Prostate gland (tissue), 2 donors: ENCODE measurements at regions not wholly inside any gene's neighbourhood (a gene's known extent, or its start where the extent isn't known, plus 50 kb on each side); places are given as distances from the start of the nearest gene placed in this dataset.
"Not testable (repeated sequence)": the region's sequence is repeated elsewhere in the genome, so short reads cannot be mapped to it uniquely, and the experiment has no call there.

Experiments
- DNase-seq: peaks from one replicate; pipeline ENCODE4 v3.0.0-alpha.2; 2019; ENCODE audit warnings: low spot score
- H3K27ac ChIP-seq, 2 donors: fragments of 200-600 bp; sonication (generic); 2 replicates each; pipeline ENCODE4 v1.5.1; 2017 to 2019
- H3K27me3 ChIP-seq: fragments of 200-600 bp; sonication (generic); replicated peaks from 2 replicates; pipeline ENCODE4 v1.5.1; 2019; ENCODE audit not compliant: insufficient read depth
- H3K36me3 ChIP-seq, 2 donors: fragments of 200-600 bp; sonication (generic); 1 replicate in 1 of 2; 2 replicates in 1 of 2; pipeline versions ENCODE4 v1.5.1 to v1.8.1; 2017 to 2019
- H3K4me1 ChIP-seq: fragments of 200-600 bp; sonication (generic); replicated peaks from 2 replicates; pipeline ENCODE4 v1.5.1; 2019
- H3K4me3 ChIP-seq, 2 donors: fragments of 200-600 bp; sonication (generic); 2 replicates each; pipeline ENCODE4 v1.5.1; 2017 to 2019
- H3K9me3 ChIP-seq: fragments of 200-600 bp; sonication (generic); 2 replicates; pipeline ENCODE4 v1.5.1; 2017
- CTCF ChIP-seq, 4 experiments: fragments of 200-600 bp in 2 of 4; fragments of 450-650 bp in 2 of 4; sonication (generic) in 2 of 4; IDR thresholded peaks; 1 replicate in 3 of 4; 2 replicates in 1 of 4; pipeline ENCODE4 v1.5.1; 2016 to 2019; ENCODE audit warnings: antibody characterized with exemption in 4 of 4, mild to moderate bottlenecking in 2 of 4, moderate library complexity in 2 of 4
- POLR2A ChIP-seq: fragments of 450-650 bp; IDR thresholded peaks from one replicate; pipeline ENCODE4 v1.6.1; 2016; ENCODE audit warnings: antibody characterized with exemption, mild to moderate bottlenecking
- POLR2AphosphoS5 ChIP-seq: sonication (generic); formaldehyde crosslinking; IDR thresholded peaks from one replicate; pipeline ENCODE4 v1.6.1; 2017; ENCODE audit warnings: antibody characterized with exemption
- WGBS: methylation state at CpG from one replicate; pipeline ENCODE4 v1.1.5; 2018; 5-methylcytosine and 5-hydroxymethylcytosine counted together
- intact Hi-C: fragments of 100-400 bp; cut with DNase I; formaldehyde crosslinking; loops from one replicate; pipeline ENCODE4 v1.14.2; 2022

GRCh38 chr9:124084087-124084486 is 72.5 kb downstream of the LHX2 start:
- Histone ChIP-seq H3K27me3 (no peaks in the 10 kb centered on the region), H3K9me3 (no peaks in the 10 kb centered on the region), H3K27ac (no peak overlapping the region), H3K4me3 (no peak overlapping the region), H3K4me1 (no peaks in the 10 kb centered on the region), H3K36me3 (no peaks in the 10 kb centered on the region)
- intact Hi-C loops, result no loop called here
- no peak for DNase-seq
- WGBS, result 70% methylated on average over 7 of the region's 7 CpGs
- no peak for TF ChIP-seq CTCF (IDR thresholded peaks at IDR 0.05)
- no peak for TF ChIP-seq POLR2AphosphoS5
- no peak for TF ChIP-seq POLR2A

DNA sequence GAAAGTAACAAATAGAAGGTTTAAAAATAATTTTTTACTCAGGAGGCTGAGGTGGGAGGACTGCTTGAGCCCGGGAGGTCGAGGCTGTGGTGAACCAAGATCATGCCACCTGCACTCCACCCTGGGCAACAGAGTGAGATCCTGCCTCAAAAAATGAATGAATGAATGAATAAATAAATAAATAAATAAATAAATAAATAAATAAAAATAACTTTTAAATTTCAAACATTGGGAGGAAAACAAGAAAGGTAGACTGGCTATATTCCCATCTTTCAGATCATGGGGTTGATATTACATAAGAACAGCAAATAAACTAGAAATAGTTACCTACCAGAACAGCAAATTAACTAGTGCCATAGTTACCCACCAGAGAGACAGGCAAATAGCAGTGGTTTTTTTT is 75.7 kb downstream of the LHX2 start:
- no peaks in the 10 kb centered on the region for H3K36me3 ChIP-seq
- no peaks in the 10 kb centered on the region for H3K4me1 ChIP-seq
- H3K27ac ChIP-seq, result no peak overlapping the region
- intact Hi-C loops, result no loop called here
- no peak for DNase-seq
- TF ChIP-seq POLR2A (no peak), CTCF (IDR thresholded peaks at IDR 0.05) (no peak), POLR2AphosphoS5 (no peak)
- H3K4me3 ChIP-seq, result no peak overlapping the region
- no peaks in the 10 kb centered on the region for H3K27me3 ChIP-seq
- H3K9me3 ChIP-seq, result no peaks in the 10 kb centered on the region
- 96% methylated on average over 2 of the region's 2 CpGs for WGBS

DNA sequence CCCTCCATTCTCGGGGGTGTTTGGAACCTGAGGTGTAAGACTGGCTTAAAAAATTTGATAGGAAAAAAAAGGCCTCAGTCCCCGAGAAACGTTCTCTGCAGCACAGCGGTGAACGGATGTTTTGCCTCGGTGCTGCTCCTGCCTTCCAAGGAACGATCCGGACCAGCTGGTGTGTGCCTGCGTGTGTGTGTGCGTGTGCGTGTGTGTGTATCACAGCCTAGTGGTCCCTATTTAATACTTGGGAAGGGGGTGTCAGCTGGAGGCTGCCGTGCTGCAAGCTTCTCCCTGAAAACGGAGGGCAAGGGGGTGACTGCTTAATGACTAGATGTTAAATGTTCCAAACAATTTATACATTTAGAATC is 76.9 kb downstream of the LHX2 start:
- Histone ChIP-seq H3K4me1 (no peaks in the 10 kb centered on the region), H3K27ac (no peak overlapping the region), H3K27me3 (no peaks in the 10 kb centered on the region), H3K9me3 (no peaks in the 10 kb centered on the region), H3K36me3 (no peaks in the 10 kb centered on the region), H3K4me3 (no peak overlapping the region)
- 69% methylated on average over 13 of the region's 13 CpGs for WGBS
- intact Hi-C loops, result no loop called here
- TF ChIP-seq POLR2A (no peak), CTCF (IDR thresholded peaks at IDR 0.05) (no peak), POLR2AphosphoS5 (no peak)
- DNase-seq, result no peak

GRCh38 chr9:124089631-124090488 is 78.3 kb downstream of the LHX2 start:
- intact Hi-C loops, H3K9me3 ChIP-seq, H3K4me1 ChIP-seq, H3K27ac ChIP-seq, H3K27me3 ChIP-seq, H3K4me3 ChIP-seq, DNase-seq, H3K36me3 ChIP-seq: not testable (repeated sequence)
- 83% methylated on average over 9 of the region's 9 CpGs for WGBS

GRCh38 chr9:124098141-124098905 is 86.8 kb downstream of the LHX2 start:
- Histone ChIP-seq H3K27ac (no peak overlapping the region), H3K27me3 (no peaks in the 10 kb centered on the region), H3K36me3 (no peaks in the 10 kb centered on the region), H3K9me3 (no peaks in the 10 kb centered on the region), H3K4me1 (no peaks in the 10 kb centered on the region), H3K4me3 (no peak overlapping the region)
- no peak for TF ChIP-seq POLR2AphosphoS5
- TF ChIP-seq CTCF (IDR thresholded peaks at IDR 0.05), result no peak
- no peak for TF ChIP-seq POLR2A
- intact Hi-C loops, result no loop called here
- no peak for DNase-seq
- 40% methylated on average over 12 of the region's 12 CpGs for WGBS
